Panc1 (cell line): ENCODE measurements at regions not wholly inside any gene's neighbourhood (a gene's known extent, or its start where the extent isn't known, plus 50 kb on each side); places are given as distances from the start of the nearest gene placed in this dataset.

ENCODE experiments used
- CTCF ChIP-seq: fragments of 450-650 bp; IDR thresholded peaks from 2 replicates; pipeline ENCODE4 v1.5.1; 2017; ENCODE audit warnings: mild to moderate bottlenecking
- POLR2AphosphoS5 ChIP-seq: IDR thresholded peaks from 2 replicates; pipeline ENCODE4 v1.6.1; 2012; ENCODE audit warnings: mild to moderate bottlenecking, low read depth, low read length, moderate library complexity
- REST ChIP-seq, 2 experiments: IDR thresholded peaks; 2 replicates each; pipeline ENCODE4 v1.6.1; 2011 to 2012; ENCODE audit warnings: low read depth in 2 of 2, control low read depth in 1 of 2, low read length in 1 of 2, mild to moderate bottlenecking in 1 of 2, moderate library complexity in 1 of 2; ENCODE audit not compliant: insufficient read depth in 1 of 2
- TCF7L2 ChIP-seq: IDR thresholded peaks from 2 replicates; pipeline ENCODE4 v1.6.1; 2011; ENCODE audit warnings: mild to moderate bottlenecking, low read depth, low read length, inconsistent platforms

- TF ChIP-seq POLR2AphosphoS5 (no peak), CTCF (no peak), TCF7L2 (no peak), REST (IDR thresholded peaks at IDR 0.05; ENCODE audit: insufficient read depth in 1 of 2, low read depth in 2 of 2, low read length in 1 of 2) (no peak)
Measured at GRCh38 chr12:41983394-41983793, 161.3 kb downstream of the GXYLT1 start.
